Epithelial cell of esophagus (primary cell): ENCODE measurements at regions not wholly inside any gene's neighbourhood (a gene's known extent, or its start where the extent isn't known, plus 50 kb on each side); places are given as distances from the start of the nearest gene placed in this dataset.
A peak's percentile ranks its signal among the peaks of the same experiment; 100 is the strongest.

Experiments used
- DNase-seq: peaks from one replicate; pipeline ENCODE4 v3.0.0; 2010; ENCODE audit warnings: low read depth
- H3K4me3 ChIP-seq: 2 replicates; pipeline ENCODE4 v1.5.1; 2011; ENCODE audit warnings: mild to moderate bottlenecking, low read length, control low read depth
- CTCF ChIP-seq: IDR thresholded peaks from 2 replicates; pipeline ENCODE4 v1.5.1; 2011; ENCODE audit warnings: low read depth, mild to moderate bottlenecking, low read length, control low read depth, inconsistent platforms; ENCODE audit not compliant: insufficient read depth; ENCODE audit errors: missing control alignments

DNA sequence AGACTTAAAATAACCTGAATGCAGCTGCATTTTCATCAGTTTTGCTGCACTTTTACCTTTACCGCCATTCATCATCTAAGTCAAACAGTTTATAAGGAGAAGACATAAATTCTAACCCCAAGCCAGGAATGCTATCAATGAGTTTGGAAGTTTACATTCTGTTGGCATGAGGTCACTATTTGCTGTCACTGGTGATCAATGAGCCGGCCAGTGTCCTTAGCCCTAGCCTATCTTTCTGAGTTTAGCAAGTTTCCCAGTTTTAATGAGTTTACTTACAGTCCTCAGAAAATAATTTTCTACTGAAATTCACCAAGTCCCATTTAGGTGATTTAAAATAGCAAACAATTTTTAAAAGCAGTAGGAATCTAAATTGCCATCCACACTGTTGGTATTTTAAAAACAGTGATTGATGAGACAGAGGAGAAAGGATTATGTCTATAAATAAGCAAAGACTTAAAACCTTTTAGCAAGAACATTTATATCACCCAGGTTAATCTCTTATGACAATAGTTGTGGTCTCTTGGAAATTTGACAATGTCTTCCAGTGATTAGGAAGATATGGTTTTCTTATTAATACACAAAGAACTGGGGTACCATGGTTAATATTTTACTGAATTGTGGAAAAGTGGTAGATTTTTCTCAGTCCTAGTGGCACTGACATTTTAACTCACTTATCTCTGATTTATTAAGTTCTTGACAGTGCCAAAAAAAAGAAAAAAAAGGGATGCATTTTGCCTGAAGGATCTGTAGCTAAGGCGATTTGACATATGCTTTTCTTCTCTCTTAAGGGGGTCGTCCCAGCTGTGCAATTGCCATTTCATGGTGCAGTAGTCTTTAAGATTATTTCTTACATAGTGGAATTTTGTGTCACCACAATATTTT lies 443.4 kb upstream of the ANKRD30A start:
- TF ChIP-seq CTCF = no peak
- DNase-seq = no peak
- no peak overlapping the region for H3K4me3 ChIP-seq

DNA sequence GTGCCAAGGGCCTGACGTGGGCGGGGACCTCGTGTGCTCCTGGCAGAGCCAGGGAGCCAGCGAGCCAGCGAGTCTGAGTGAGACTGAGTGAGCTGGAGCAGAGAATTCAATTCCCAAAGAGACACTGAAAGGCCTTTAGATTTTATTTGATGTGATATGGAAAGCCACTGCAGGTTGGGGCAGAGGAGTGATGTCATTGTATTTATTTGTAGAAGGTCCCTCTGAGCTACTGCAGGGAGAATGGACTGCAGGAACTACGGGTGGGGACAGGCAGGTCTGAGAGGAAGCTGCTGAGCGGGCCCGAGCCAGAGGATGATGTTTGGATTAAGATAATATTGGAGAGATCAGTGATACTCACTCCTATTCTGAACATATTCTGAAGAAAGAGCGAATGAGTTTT lies 445.8 kb upstream of the ANKRD30A start:
- no peak for DNase-seq
- H3K4me3 ChIP-seq = no peak overlapping the region
- no peak for TF ChIP-seq CTCF

DNA sequence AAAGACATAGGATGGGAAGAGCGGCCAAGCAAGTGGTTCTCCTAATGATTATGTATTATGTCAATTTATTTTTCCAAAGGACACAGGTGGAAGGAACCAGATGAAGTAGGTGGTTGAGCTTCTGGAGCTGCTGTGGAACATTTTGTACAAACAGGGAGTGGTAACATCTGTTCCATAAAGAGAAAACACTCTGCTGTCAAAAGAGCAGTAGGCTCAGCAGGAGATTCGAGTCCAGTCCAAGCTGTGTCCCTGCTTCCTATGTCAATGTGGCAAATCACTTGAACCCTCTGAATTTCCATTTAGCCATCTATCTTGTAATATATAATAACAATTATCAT lies 448.0 kb upstream of the ANKRD30A start:
- no peak for DNase-seq
- TF ChIP-seq CTCF = no peak
- H3K4me3 ChIP-seq = no peak overlapping the region

DNA sequence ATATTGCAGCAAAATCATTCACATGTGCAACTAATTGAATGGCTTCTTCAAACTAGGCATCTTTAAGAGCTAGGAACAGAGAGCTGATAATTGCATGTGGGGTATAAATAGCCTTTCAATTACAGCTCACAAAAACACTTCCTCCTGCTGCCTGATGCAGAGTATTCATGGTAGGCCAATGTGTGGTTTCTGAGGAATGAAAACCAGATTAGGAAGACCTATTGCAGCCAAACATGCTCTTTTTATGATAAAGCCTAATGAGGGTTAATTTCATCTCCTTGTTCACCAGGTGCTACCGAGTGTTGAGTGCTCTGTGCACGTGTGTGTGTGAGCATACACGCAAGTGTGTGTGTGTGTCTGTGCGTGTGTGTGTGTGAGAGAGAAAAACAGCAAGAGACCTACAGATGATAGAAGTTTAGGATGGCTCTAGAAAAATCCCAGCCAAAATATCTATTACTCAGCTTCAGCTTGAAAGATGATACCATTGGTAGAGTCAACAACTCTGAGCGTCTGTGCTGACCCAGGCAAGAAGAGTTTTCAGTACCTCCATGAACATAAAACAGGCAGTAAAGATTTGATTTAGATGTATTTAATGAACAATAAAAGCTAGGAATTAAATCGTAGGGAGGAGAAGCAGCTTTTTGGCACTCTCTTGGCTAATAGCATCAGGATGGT lies 448.5 kb upstream of the ANKRD30A start:
- H3K4me3 ChIP-seq = no peak overlapping the region
- DNase-seq = no peak
- no peak for TF ChIP-seq CTCF

DNA sequence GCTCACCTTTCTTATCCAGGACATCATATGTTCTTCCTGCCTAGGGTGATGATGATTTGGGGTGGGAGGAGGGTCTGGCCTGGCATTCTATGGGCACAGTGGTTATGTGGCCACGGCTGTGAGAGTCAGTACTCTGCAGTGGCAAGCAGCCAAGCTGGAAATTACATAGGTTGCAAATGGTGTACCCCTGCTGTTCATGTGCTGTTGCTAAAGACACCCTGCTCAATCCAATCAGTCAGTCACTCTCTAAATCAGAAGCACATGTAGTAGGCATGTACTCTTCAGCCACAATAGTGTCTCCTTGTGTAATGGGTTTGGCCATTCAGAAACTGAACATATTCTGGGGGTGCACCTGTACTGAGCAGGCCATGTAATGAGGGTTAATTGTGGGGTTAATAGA lies 449.1 kb upstream of the ANKRD30A start:
- no peak for TF ChIP-seq CTCF
- no peak overlapping the region for H3K4me3 ChIP-seq
- DNase-seq = no peak

DNA sequence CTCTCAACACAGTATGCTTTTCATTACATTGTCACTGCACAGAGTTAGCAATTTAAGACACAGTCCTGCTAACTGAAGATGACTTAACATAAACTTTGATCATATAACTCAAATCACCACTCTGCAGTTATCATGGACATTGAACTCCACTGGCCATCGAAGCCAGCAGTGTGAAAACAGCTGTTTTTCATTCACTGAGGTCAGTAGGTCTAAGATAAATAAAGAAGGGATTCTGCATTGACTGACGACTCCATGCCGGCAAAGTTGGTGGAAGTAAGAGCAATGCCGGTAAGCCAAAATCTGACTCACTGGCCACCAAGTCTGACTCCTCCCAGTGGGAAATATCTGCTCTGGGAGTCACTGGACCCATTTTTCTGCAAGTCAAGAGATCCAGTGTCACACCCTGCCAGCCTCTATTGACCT lies 449.9 kb upstream of the ANKRD30A start:
- no peak overlapping the region for H3K4me3 ChIP-seq
- peak; percentile 60 for DNase-seq
- no peak for TF ChIP-seq CTCF
